ES-I3 (cell line): ENCODE measurements at regions not wholly inside any gene's neighbourhood (a gene's known extent, or its start where the extent isn't known, plus 50 kb on each side); places are given as distances from the start of the nearest gene placed in this dataset.

Source experiments
- H3K36me3 ChIP-seq: 2 replicates; pipeline ENCODE4 v1.6.1; 2013; ENCODE audit warnings: mild to moderate bottlenecking, low read length, control low read depth, moderate library complexity; ENCODE audit not compliant: insufficient read depth
- H3K4me1 ChIP-seq: 2 replicates; pipeline ENCODE4 v1.6.1; 2013; ENCODE audit warnings: mild to moderate bottlenecking, control low read depth, low read length; ENCODE audit not compliant: insufficient read depth
- H3K9ac ChIP-seq: 2 replicates; pipeline ENCODE4 v1.6.1; 2013; ENCODE audit warnings: low read depth, mild to moderate bottlenecking, low read length, moderate library complexity
- H3K9me3 ChIP-seq: 2 replicates; pipeline ENCODE4 v1.6.1; 2013; ENCODE audit warnings: mild to moderate bottlenecking, low read length, moderate library complexity; ENCODE audit not compliant: control insufficient read depth, insufficient read depth

DNA sequence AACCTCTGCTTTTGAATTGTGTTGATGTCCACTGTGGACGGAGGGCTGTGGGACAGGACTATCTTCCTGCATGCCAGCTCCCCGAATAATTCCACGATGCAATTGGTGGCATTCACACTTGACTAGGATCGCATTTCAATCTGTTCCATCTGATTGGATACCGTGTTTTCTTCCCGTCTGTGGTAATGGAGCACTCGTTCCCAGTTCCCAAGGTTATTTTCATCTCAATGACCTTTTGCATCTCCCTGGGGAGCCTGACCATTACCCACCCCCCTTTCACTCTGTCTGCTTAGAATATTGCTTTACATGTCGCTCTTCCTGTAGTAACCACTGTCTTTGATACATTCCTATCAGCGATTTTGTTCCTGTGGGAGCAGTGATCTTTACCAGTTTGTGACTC lies 402.2 kb upstream of the WWC1 start:
- Histone ChIP-seq H3K4me1 (no peaks in the 10 kb centered on the region; the same call in 1 of the 2 replicates), H3K36me3 (no peaks in the 10 kb centered on the region), H3K9ac (no peak overlapping the region), H3K9me3 (no peaks in the 10 kb centered on the region)

DNA sequence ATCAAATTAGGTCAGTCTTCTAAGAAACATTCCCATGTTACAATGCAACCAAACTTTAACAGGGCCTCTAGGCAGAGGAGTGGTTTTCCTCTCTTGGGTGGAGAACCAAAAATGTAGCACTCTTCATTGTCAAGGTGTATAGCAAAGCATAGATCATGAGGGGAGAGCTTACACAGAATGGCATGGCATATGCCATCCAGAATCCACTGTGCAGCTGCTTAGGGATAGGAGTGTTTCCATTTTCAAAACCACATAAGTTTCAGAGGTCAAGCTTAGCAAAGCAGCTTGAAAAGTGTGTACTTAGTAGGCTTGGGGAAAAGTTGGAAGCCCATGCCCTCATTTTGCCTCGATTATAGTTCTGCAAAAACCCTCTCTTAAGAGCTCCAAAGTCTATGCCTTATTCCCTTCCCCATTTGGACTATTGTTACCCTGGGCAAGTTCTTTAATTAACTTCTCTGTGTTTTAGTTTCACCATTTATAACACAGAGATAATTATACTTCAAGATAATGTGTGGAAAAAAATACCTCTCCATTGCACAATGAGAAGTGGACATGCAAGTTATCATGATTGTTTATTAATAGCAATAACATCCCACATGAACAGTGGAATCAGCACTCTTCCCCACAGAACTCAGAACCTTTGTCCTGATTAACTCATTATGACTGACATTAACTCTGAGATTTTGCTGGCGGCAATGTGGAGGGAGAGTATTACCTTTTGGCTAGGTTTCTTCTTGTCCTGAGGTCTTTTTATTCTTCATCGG lies 398.9 kb upstream of the WWC1 start:
- Histone ChIP-seq H3K4me1 (no peaks in the 10 kb centered on the region; the same call in 1 of the 2 replicates), H3K36me3 (no peaks in the 10 kb centered on the region), H3K9ac (no peak overlapping the region), H3K9me3 (no peaks in the 10 kb centered on the region)

DNA sequence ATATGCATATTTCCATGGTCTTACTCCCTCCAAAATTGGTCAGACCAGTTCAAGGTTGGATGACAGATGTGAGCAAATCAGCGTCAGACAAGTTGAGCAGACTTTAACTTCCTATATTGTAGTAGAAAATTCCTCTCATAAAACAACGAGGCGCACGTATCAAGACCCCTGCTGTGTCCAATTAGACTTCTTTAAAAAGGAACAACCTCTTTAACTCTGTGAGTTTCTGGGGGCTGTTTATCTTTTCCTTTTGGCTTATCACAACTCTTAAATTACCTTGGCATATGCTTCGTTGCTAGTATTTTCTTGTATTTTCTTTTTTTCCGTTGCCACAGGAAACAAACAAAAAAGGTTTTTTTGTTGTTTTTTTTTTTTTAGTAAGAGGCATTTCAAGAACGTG lies 398.2 kb upstream of the WWC1 start:
- Histone ChIP-seq H3K9ac (no peak overlapping the region), H3K9me3 (no peaks in the 10 kb centered on the region), H3K4me1 (peaks cover 2% of the 10 kb centered on the region; the same call in 1 of the 2 replicates), H3K36me3 (no peaks in the 10 kb centered on the region)

DNA sequence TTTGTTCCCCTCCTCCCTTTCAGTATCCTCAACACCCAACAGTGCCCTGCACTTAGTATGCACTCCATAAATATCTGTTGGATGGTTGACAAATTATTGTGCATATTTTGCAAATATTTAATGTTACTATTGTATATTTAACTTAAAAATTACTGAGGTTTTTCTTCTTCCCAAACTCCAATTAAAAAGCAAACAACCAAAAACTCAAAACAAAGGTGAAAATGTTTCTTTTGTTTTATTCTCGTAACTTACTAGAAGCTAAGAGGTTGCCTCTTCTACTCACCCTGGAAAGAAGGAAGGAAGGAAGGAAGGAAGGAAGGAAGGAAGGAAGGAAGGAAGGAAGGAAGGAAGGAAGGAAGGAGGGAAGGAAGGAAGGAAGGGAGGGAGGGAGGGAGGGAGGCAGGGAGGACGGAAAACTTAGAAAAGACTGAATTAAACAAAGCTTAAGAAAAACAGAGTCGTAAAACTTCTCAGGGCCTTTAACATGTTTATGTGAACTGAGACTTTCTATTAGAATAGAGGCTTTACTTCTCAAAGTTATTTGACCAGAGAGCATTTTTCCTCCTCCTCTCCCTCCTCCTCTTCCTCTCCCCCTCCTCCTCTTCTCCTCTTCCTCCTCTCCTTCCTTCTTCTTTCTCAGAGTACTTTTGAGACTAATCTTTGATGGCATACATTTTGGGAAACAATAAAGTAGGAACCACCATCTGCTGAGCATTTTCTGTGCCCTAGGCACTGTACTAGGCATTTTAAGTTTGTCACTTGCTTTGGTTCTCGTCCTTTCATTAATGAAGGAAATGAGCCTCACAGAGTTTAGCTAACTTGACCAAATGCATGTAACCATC lies 396.6 kb upstream of the WWC1 start:
- Histone ChIP-seq H3K9me3 (no peaks in the 10 kb centered on the region), H3K9ac (no peak overlapping the region), H3K4me1 (peaks cover 15% of the 10 kb centered on the region; the same call in 1 of the 2 replicates), H3K36me3 (no peaks in the 10 kb centered on the region)

DNA sequence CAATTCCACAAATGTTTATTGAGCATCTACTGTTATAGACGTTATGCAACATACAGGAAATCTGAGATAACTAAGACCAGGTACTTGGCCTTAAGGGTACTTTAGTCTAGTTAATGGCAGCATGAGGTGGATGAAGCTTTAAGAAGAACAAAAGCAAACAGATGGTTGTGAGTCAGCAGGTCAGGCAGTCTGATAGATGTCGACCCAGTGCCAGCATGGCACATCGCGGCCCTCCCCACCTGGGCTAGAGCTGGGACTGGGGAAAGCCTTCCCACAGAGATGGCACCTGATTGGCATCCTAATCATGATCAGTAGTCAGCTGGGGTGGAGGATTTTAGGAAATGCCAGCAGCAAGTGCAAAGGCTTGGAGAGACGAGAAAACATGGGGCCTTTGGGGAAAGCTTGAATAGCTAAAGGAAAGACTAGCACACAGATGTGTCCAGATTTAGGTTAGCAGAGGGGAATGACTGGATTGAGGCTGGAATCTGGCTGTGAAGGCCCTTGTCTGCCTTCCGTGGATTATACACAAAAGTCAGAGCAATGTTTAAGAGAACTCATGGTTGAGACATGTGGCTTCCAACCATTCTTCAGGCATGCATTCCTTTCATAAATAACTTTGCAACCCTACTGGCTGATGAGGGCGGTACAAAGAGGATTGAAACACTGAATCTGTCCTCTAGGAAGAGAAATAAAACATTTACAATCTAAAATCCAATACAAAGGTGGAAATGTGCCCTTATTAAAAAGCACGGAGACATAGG lies 395.4 kb upstream of the WWC1 start:
- H3K9ac ChIP-seq = no peak overlapping the region
- no peaks in the 10 kb centered on the region for H3K9me3 ChIP-seq
- H3K36me3 ChIP-seq = no peaks in the 10 kb centered on the region
- peaks cover 15% of the 10 kb centered on the region; the same call in 1 of the 2 replicates for H3K4me1 ChIP-seq

DNA sequence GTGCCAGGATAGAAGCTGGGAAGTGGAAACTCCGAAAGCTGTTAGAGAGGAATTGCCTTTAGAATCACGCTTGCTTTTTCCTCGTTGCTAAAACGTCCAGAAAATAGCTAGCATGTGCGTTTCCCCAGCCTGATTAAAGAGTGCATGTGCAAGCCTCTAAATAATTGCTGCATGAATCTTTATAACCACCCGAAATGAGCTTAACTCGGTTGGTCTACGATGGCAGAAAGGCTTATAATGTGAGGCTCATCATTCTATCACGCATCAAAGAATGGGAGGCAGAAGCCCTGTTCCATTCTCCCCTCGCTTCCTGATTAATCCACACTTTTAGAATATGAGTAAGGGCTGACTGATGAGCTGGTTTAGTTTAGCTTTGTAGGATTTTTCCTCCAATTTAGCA lies 394.6 kb upstream of the WWC1 start:
- Histone ChIP-seq H3K9me3 (no peaks in the 10 kb centered on the region), H3K4me1 (peaks cover 15% of the 10 kb centered on the region; the same call in 1 of the 2 replicates), H3K36me3 (no peaks in the 10 kb centered on the region), H3K9ac (no peak overlapping the region)

DNA sequence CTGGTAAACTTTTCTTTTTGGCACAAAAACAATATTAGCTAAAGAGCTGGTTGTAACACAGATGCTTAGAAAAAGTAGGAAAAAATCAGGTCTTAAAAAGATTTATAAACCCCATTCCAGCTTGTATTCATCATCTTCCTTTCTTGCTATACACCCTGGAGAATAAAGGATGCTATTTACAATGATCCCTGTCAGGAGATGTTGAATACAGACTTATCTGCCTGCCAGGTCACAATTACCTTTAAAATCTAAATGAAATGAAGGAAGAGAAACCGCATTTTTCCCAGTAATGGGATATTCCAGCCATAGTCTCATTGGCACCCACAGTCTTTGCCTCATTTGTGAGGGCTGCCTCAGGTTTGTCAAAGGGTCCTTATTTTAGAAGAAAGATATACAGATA lies 394.1 kb upstream of the WWC1 start:
- no peaks in the 10 kb centered on the region for H3K9me3 ChIP-seq
- H3K4me1 ChIP-seq = peaks cover 15% of the 10 kb centered on the region; the same call in 1 of the 2 replicates
- no peak overlapping the region for H3K9ac ChIP-seq
- no peaks in the 10 kb centered on the region for H3K36me3 ChIP-seq

DNA sequence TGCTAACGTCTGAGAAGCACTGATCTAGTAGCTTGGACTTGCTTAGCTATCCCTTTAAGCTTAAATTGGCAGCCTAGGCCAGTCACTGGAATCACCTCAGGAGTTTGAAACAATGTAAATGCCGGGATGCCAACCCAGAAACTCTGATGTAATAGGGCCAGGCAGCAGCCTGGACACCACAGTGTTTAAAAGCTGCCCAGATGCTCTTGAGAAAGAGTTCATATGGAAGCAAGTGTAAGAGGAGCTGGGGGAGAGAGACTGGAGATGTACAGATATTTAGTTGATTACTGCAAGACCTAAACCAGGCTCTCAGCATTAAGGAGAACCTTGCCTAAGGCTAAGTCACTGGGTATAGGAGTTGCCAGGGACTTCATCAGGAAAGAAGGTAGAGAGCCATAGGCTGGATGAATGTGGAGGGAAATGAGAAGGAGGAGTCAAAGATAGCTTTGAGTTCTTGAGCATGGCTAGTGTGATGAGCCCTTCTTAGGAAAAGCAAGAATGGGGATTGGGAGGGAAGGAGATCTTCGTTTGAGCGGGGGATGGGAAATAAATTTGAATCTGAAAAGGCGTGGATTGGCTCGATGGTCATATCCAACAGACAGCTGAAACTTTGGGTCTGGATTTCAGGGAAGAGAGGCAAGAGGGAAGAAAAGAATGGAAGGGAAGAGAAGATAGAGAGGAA lies 392.9 kb upstream of the WWC1 start:
- H3K4me1 ChIP-seq = peaks cover 15% of the 10 kb centered on the region; the same call in 1 of the 2 replicates
- H3K9ac ChIP-seq = no peak overlapping the region
- H3K9me3 ChIP-seq = no peaks in the 10 kb centered on the region
- no peaks in the 10 kb centered on the region for H3K36me3 ChIP-seq

DNA sequence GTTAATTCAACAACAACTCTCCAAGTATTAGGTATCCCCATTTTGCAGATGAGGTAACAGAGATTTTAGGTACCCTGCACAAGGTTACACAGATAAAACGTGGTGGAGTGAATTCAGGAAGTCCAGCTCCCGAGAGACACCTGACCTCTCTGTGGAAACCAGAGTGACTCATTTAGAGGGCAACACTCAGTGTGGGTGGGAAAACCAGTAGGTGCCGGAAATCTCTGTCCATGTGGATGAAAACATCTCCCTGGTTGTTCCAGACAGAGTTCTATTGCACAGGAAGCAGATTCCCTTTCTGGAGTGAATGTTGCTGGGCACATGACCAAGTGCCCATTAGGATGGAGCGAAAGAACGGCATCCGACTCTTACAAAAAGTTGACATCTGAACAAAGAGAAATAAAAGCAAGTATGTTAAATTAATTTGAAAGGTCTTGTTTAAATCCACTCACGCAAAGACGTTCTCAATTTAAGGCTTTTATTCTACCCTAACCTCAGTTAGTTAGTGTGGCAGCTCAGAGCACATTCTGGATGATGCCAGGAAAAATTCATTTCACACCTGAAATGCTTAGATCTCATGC lies 391.9 kb upstream of the WWC1 start:
- Histone ChIP-seq H3K4me1 (peaks cover 15% of the 10 kb centered on the region; the same call in 1 of the 2 replicates), H3K36me3 (no peaks in the 10 kb centered on the region), H3K9ac (no peak overlapping the region)

DNA sequence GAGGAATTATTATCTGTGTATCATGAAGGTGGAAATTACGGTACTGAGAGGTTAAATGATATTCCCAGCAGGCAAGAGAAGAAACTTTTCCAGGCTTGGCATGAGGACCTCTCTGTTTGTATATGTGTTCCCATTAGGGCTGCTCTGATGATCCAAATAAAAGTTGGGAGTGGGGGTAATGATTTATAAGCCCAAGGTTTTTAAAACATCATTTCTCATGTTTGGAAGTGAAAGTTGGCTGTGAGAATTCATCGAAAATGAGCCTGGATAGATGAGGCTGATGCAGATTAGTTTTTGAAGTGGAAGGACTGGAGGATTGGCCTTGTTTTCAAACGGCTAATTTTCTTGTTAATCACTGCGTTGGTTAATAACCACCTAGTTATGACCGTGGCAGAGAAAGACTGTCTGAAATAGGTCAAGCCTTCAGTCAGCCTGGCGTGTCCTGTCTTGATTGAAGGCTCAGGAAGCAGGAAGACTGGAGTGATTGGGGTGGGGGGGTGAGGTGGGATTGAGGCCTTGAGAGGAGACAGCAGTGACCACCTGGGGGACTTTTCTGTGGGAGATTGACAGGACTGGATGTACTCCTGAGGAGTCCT lies 391.0 kb upstream of the WWC1 start:
- H3K4me1 ChIP-seq = peaks cover 15% of the 10 kb centered on the region; the same call in 1 of the 2 replicates
- no peaks in the 10 kb centered on the region for H3K9me3 ChIP-seq
- no peaks in the 10 kb centered on the region for H3K36me3 ChIP-seq
- no peak overlapping the region for H3K9ac ChIP-seq

More for the DNA sequence above, 391.9 kb upstream of the WWC1 start:
- no peaks in the 10 kb centered on the region for H3K9me3 ChIP-seq

DNA sequence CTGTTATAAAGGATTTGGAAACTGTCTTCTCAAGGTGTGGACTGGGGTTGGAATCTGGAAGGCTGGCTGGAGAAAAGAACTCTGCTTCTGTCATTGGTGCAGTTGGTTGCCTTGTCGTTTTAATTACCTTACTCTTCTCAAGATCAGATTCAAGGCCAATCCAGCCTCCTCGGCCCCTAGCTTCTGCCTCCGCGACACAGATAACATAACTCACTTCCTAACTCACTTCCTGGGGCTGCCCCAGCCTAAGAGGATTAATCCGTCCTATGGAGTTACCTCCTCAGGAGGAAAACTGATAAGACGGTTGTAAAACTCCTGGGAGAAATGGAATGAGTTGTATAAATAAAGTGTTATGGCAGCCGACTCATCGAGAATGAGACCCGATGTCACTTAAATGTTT lies 389.1 kb upstream of the WWC1 start:
- no peaks in the 10 kb centered on the region for H3K9me3 ChIP-seq
- H3K4me1 ChIP-seq = peaks cover 15% of the 10 kb centered on the region; the same call in 1 of the 2 replicates
- H3K9ac ChIP-seq = no peak overlapping the region
- no peaks in the 10 kb centered on the region for H3K36me3 ChIP-seq

DNA sequence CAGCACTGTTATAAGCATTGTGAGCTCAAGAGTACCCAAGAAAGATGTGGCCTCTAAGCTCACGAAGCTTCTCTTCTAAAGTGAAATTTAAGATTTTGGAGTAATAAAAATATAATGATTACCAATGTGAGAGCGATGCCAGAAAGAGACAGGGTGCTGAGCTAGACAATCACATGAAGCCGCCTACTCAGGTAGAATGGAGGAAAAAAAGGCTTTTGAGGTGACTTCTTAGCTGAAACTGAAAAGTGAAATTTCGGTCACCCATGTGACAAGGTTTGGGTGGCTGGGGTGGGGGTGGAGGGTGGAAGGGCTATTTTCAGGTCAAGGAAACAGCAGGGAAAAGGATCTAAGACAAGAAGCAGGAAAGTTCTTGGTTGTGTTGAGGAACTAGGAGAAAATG lies 388.2 kb upstream of the WWC1 start:
- H3K9ac ChIP-seq = no peak overlapping the region
- no peaks in the 10 kb centered on the region for H3K36me3 ChIP-seq
- H3K9me3 ChIP-seq = no peaks in the 10 kb centered on the region
- H3K4me1 ChIP-seq = peaks cover 14% of the 10 kb centered on the region; the same call in 1 of the 2 replicates

DNA sequence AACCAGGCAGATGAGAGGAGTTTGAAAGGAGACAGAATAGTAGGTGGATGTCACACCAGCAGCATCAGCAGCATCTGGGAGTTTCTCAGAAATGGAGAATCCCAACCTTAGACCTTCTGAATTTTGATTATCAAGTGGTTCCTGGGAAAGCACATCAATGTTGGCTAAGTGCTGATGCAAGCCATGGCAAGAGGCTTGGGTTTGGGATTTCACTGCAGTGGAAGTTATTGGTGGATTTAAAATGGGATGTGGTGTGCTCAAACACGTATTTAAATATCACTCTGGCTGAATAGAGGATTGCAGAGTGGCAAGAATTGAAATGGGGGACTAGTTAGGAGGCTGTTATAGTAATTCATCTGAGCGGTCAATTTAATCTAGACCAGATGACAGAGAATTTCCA lies 387.8 kb upstream of the WWC1 start:
- Histone ChIP-seq H3K9me3 (no peaks in the 10 kb centered on the region), H3K36me3 (no peaks in the 10 kb centered on the region), H3K9ac (no peak overlapping the region), H3K4me1 (peaks cover 10% of the 10 kb centered on the region; the same call in 1 of the 2 replicates)
